Dendritic cell treated with granulocyte-macrophage colony-stimulating factor and Interleukin-4, amounts not matched to agents 40 ng/mL and 50 ng/mL, for 4 days (primary cell): ENCODE measurements at regions not wholly inside any gene's neighbourhood (a gene's known extent, or its start where the extent isn't known, plus 50 kb on each side); places are given as distances from the start of the nearest gene placed in this dataset.

Experiments
- H3K27ac Mint-ChIP-seq: one replicate; pipeline ENCODE4 v1.8.0; 2022; ENCODE audit warnings: mild to moderate bottlenecking, mixed read lengths
- H3K27me3 Mint-ChIP-seq: one replicate; pipeline ENCODE4 v1.8.0; 2022; ENCODE audit warnings: mild to moderate bottlenecking, mixed read lengths
- H3K36me3 Mint-ChIP-seq: one replicate; pipeline ENCODE4 v1.8.0; 2022; ENCODE audit warnings: low read depth, mixed read lengths
- H3K4me1 Mint-ChIP-seq: one replicate; pipeline ENCODE4 v1.8.0; 2022; ENCODE audit warnings: low read depth, mixed read lengths
- H3K4me3 Mint-ChIP-seq: one replicate; pipeline ENCODE4 v1.8.0; 2022; ENCODE audit warnings: mild to moderate bottlenecking, moderate library complexity, mixed read lengths
- H3K9me3 Mint-ChIP-seq: one replicate; pipeline ENCODE4 v1.8.0; 2022; ENCODE audit warnings: mixed read lengths
- intact Hi-C: fragments of 100-400 bp; cut with micrococcal nuclease; formaldehyde crosslinking; loops from one replicate; pipeline ENCODE4 v1.15.0; 2022

GRCh38 chr20:11448554-11448953 is 469.1 kb upstream of the BTBD3 start:
- H3K27me3 Mint-ChIP-seq, result no peaks in the 10 kb centered on the region
- H3K4me3 Mint-ChIP-seq, result no peak overlapping the region
- no peaks in the 10 kb centered on the region for H3K36me3 Mint-ChIP-seq
- peaks cover 29% of the 10 kb centered on the region for H3K4me1 Mint-ChIP-seq
- H3K27ac Mint-ChIP-seq, result no peak overlapping the region
- peaks cover 8% of the 10 kb centered on the region for H3K9me3 Mint-ChIP-seq
- intact Hi-C loops, result no loop called here

GRCh38 chr20:11451793-11452291 is 465.9 kb upstream of the BTBD3 start:
- Mint-ChIP-seq H3K36me3 (no peaks in the 10 kb centered on the region), H3K27ac (peak overlapping the region; percentile 69), H3K27me3 (no peaks in the 10 kb centered on the region), H3K4me1 (peaks cover 42% of the 10 kb centered on the region), H3K4me3 (no peak overlapping the region), H3K9me3 (peaks cover 8% of the 10 kb centered on the region)
- intact Hi-C loops, result no loop called here

GRCh38 chr20:11452326-11452725 is 465.4 kb upstream of the BTBD3 start:
- H3K27ac Mint-ChIP-seq, result peak overlapping the region; percentile 69
- H3K36me3 Mint-ChIP-seq, result no peaks in the 10 kb centered on the region
- intact Hi-C loops, result no loop called here
- peaks cover 46% of the 10 kb centered on the region for H3K4me1 Mint-ChIP-seq
- H3K9me3 Mint-ChIP-seq, result peaks cover 8% of the 10 kb centered on the region
- H3K27me3 Mint-ChIP-seq, result no peaks in the 10 kb centered on the region
- no peak overlapping the region for H3K4me3 Mint-ChIP-seq

GRCh38 chr20:11453430-11453829 is 464.3 kb upstream of the BTBD3 start:
- Mint-ChIP-seq H3K27ac (peak overlapping the region; percentile 69), H3K27me3 (no peaks in the 10 kb centered on the region), H3K36me3 (no peaks in the 10 kb centered on the region), H3K4me1 (peaks cover 45% of the 10 kb centered on the region), H3K4me3 (no peak overlapping the region), H3K9me3 (peaks cover 8% of the 10 kb centered on the region)
- intact Hi-C loops, result no loop called here

GRCh38 chr20:11454966-11455799 is 462.5 kb upstream of the BTBD3 start:
- no peaks in the 10 kb centered on the region for H3K27me3 Mint-ChIP-seq
- intact Hi-C loops, result no loop called here
- no peaks in the 10 kb centered on the region for H3K36me3 Mint-ChIP-seq
- H3K4me3 Mint-ChIP-seq, result no peak overlapping the region
- H3K4me1 Mint-ChIP-seq, result peaks cover 47% of the 10 kb centered on the region
- no peak overlapping the region for H3K27ac Mint-ChIP-seq
- H3K9me3 Mint-ChIP-seq, result peaks cover 4% of the 10 kb centered on the region

- no peaks in the 10 kb centered on the region for H3K36me3 Mint-ChIP-seq
- no peak overlapping the region for H3K27ac Mint-ChIP-seq
- intact Hi-C loops, result no loop called here
- H3K4me3 Mint-ChIP-seq, result no peak overlapping the region
- H3K9me3 Mint-ChIP-seq, result no peaks in the 10 kb centered on the region
- H3K4me1 Mint-ChIP-seq, result peaks cover 55% of the 10 kb centered on the region
- H3K27me3 Mint-ChIP-seq, result no peaks in the 10 kb centered on the region
These were observed 460.2 kb upstream of the BTBD3 start for GRCh38 chr20:11457488-11457887.

GRCh38 chr20:11459090-11459890 is 458.4 kb upstream of the BTBD3 start:
- H3K36me3 Mint-ChIP-seq, result no peaks in the 10 kb centered on the region
- intact Hi-C loops, result no loop called here

GRCh38 chr20:11467436-11467835 is 450.3 kb upstream of the BTBD3 start:
- H3K4me1 Mint-ChIP-seq, result no peaks in the 10 kb centered on the region
- H3K27me3 Mint-ChIP-seq, result peaks cover 6% of the 10 kb centered on the region
- no peak overlapping the region for H3K4me3 Mint-ChIP-seq
- no peak overlapping the region for H3K27ac Mint-ChIP-seq
- no peaks in the 10 kb centered on the region for H3K9me3 Mint-ChIP-seq
- intact Hi-C loops, result no loop called here
- no peaks in the 10 kb centered on the region for H3K36me3 Mint-ChIP-seq

More at GRCh38 chr20:11459090-11459890, 458.4 kb upstream of the BTBD3 start:
- H3K27me3 Mint-ChIP-seq, result no peaks in the 10 kb centered on the region
- no peak overlapping the region for H3K27ac Mint-ChIP-seq
- H3K4me3 Mint-ChIP-seq, result no peak overlapping the region
- H3K4me1 Mint-ChIP-seq, result peaks cover 39% of the 10 kb centered on the region
- H3K9me3 Mint-ChIP-seq, result no peaks in the 10 kb centered on the region

- Mint-ChIP-seq H3K4me1 (no peaks in the 10 kb centered on the region), H3K27me3 (peaks cover 6% of the 10 kb centered on the region), H3K4me3 (no peak overlapping the region), H3K27ac (no peak overlapping the region), H3K36me3 (no peaks in the 10 kb centered on the region), H3K9me3 (no peaks in the 10 kb centered on the region)
- intact Hi-C loops, result no loop called here
These were observed 448.8 kb upstream of the BTBD3 start for GRCh38 chr20:11468880-11469279.

GRCh38 chr20:11469795-11470435 is 447.8 kb upstream of the BTBD3 start:
- Mint-ChIP-seq H3K4me1 (no peaks in the 10 kb centered on the region), H3K9me3 (peaks cover 9% of the 10 kb centered on the region), H3K27ac (no peak overlapping the region), H3K4me3 (no peak overlapping the region), H3K27me3 (peaks cover 6% of the 10 kb centered on the region), H3K36me3 (no peaks in the 10 kb centered on the region)
- intact Hi-C loops, result no loop called here

- Mint-ChIP-seq H3K27me3 (no peaks in the 10 kb centered on the region), H3K4me1 (no peaks in the 10 kb centered on the region), H3K9me3 (peaks cover 40% of the 10 kb centered on the region), H3K4me3 (no peak overlapping the region), H3K27ac (no peak overlapping the region), H3K36me3 (no peaks in the 10 kb centered on the region)
- intact Hi-C loops, result no loop called here
These were observed 443.7 kb upstream of the BTBD3 start for GRCh38 chr20:11473983-11474382.

GRCh38 chr20:11483697-11484096 is 434.0 kb upstream of the BTBD3 start:
- Mint-ChIP-seq H3K9me3 (no peaks in the 10 kb centered on the region), H3K4me1 (no peaks in the 10 kb centered on the region), H3K4me3 (no peak overlapping the region), H3K27ac (no peak overlapping the region), H3K27me3 (no peaks in the 10 kb centered on the region), H3K36me3 (no peaks in the 10 kb centered on the region)
- intact Hi-C loops, result no loop called here

GRCh38 chr20:11484479-11484878 is 433.2 kb upstream of the BTBD3 start:
- no peaks in the 10 kb centered on the region for H3K9me3 Mint-ChIP-seq
- no peak overlapping the region for H3K4me3 Mint-ChIP-seq
- H3K36me3 Mint-ChIP-seq, result no peaks in the 10 kb centered on the region
- H3K4me1 Mint-ChIP-seq, result no peaks in the 10 kb centered on the region
- H3K27ac Mint-ChIP-seq, result no peak overlapping the region
- intact Hi-C loops, result no loop called here
- no peaks in the 10 kb centered on the region for H3K27me3 Mint-ChIP-seq

- Mint-ChIP-seq H3K9me3 (no peaks in the 10 kb centered on the region), H3K4me3 (no peak overlapping the region), H3K27ac (no peak overlapping the region), H3K36me3 (no peaks in the 10 kb centered on the region), H3K27me3 (no peaks in the 10 kb centered on the region), H3K4me1 (no peaks in the 10 kb centered on the region)
- intact Hi-C loops, result no loop called here
These were observed 425.3 kb upstream of the BTBD3 start for GRCh38 chr20:11492386-11492785.
